Mucosa of descending colon (tissue), 3 donors: ENCODE measurements at regions not wholly inside any gene's neighbourhood (a gene's known extent, or its start where the extent isn't known, plus 50 kb on each side); places are given as distances from the start of the nearest gene placed in this dataset.

ENCODE experiments used
- ATAC-seq: fragments of 200-7000 bp; cut with Tn5 transposase; one replicate; pipeline ENCODE4 v1.9.1; 2020; ENCODE audit warnings: mild to moderate bottlenecking, moderate library complexity
- DNase-seq, 3 donors: peaks; one replicate each; pipeline ENCODE4 v3.0.0-alpha.2; 2020
- H3K36me3 ChIP-seq: fragments of 200-600 bp; one replicate; pipeline ENCODE4 v1.8.0; 2021; ENCODE audit warnings: low read depth, mild to moderate bottlenecking
- H3K4me1 ChIP-seq: fragments of 200-600 bp; one replicate; pipeline ENCODE4 v1.8.0; 2021; ENCODE audit warnings: low read depth, mild to moderate bottlenecking
- H3K4me3 ChIP-seq: fragments of 200-600 bp; one replicate; pipeline ENCODE4 v1.8.0; 2021; ENCODE audit warnings: mild to moderate bottlenecking
- H3K9me3 ChIP-seq: fragments of 200-600 bp; one replicate; pipeline ENCODE4 v1.8.0; 2021; ENCODE audit warnings: mild to moderate bottlenecking
- intact Hi-C, 2 donors: fragments of 100-400 bp; cut with DNase I in 1 of 2; cut with micrococcal nuclease in 1 of 2; formaldehyde crosslinking; loops; one replicate each; pipeline versions ENCODE4 v1.11.0 to v1.11.1; 2022; cut with DNase I, micrococcal nuclease
- TF ChIP-seq, protein P1 (sequence below): fragments of 200-600 bp; IDR thresholded peaks from one replicate; pipeline ENCODE4 v1.8.0; 2022; ENCODE audit warnings: antibody characterized with exemption, mild to moderate bottlenecking
- donor health status: DM: no; HTN: no; CAD: no; lungs with moderate emphysema.
- donor health status: DM: no; HTN: no; CAD: no.
- donor health status: DM: no; HTN: yes; CAD: no.

DNA sequence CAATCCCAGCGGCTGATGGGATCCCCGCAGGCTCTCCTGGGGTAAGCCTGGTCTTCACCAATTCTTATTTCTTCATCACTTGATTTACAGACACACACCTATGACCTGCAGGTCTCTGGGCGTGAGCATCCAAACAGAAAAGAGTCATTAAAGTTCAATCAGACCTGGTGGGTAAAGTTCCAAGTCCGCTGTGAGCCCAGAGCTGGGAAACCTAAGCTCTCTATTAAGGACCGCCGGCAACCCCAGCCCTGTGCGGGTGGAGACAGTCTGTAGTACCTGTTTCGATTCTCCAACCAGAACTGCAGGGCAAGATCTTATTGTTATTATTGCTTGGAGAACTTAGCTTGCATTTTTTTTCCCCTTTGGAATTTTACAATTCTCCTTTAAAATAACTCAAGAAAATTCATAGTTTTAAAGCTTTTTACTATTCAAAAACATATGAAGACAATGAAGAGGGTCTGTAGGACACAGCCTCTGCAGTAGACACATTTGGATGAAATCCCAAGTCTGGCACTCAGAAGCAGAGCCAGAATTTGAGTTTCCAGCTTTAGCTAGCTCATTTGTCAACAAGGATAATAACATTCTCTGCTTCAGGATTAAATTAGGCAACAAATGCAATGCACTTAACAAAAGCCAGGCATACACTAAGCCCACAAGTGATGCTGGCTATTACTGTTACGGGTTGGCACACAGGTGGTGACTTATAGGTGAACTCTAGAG is 376.4 kb downstream of the INSIG2 start:
- DNase-seq (no peak), ATAC-seq (peak; percentile 22)
- Histone ChIP-seq H3K4me1 (no peaks in the 10 kb centered on the region), H3K4me3 (no peak overlapping the region), H3K36me3 (no peaks in the 10 kb centered on the region), H3K9me3 (no peaks in the 10 kb centered on the region)
- TF ChIP-seq, protein P1, sequence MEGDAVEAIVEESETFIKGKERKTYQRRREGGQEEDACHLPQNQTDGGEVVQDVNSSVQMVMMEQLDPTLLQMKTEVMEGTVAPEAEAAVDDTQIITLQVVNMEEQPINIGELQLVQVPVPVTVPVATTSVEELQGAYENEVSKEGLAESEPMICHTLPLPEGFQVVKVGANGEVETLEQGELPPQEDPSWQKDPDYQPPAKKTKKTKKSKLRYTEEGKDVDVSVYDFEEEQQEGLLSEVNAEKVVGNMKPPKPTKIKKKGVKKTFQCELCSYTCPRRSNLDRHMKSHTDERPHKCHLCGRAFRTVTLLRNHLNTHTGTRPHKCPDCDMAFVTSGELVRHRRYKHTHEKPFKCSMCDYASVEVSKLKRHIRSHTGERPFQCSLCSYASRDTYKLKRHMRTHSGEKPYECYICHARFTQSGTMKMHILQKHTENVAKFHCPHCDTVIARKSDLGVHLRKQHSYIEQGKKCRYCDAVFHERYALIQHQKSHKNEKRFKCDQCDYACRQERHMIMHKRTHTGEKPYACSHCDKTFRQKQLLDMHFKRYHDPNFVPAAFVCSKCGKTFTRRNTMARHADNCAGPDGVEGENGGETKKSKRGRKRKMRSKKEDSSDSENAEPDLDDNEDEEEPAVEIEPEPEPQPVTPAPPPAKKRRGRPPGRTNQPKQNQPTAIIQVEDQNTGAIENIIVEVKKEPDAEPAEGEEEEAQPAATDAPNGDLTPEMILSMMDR = no peak
- intact Hi-C loops = no loop called here

DNA sequence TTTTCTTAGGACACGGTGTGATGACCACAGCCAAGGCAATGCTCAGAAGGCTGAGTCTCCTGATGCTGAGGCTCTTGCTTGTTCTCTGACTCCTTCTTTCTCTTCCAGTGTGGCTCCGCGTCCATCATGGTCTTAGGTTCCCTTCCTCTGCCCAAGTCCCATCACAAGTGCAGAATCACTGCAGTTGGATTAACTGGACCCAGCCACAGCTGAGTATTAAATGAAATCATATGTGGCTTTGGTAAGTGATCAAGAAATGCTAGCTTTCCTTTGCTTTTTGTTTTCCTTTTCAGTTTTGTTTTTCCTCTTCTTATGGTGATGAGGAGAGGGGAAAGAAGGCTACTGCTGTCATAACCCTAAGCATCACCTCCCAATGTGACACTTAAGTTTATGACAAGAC is 375.8 kb downstream of the INSIG2 start:
- DNase-seq = no peak
- intact Hi-C loops = no loop called here
- no peaks in the 10 kb centered on the region for H3K36me3 ChIP-seq
- H3K9me3 ChIP-seq = no peaks in the 10 kb centered on the region
- H3K4me1 ChIP-seq = no peaks in the 10 kb centered on the region
- H3K4me3 ChIP-seq = no peak overlapping the region
- TF ChIP-seq, protein P1 = no peak
- no peak for ATAC-seq

DNA sequence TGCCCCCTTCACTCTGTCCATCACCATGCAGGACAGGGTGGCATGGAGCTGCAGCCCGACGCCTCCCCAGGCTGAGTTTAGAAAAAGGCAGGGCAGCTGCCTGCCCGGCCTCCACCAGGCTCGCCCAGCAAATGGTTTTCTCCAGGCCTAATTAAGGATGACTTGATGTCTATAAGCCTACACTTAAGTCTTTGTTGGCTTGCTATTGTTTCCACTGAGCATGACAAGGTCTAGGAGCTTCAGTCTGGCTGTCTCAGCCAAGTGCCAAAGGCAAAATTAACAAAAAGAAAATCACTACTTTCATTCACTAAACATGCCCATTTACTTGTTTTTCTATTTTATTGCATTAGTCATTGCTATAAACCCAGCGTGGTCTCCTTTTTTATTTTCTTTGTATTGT is 372.2 kb downstream of the INSIG2 start:
- TF ChIP-seq, protein P1 = no peak
- H3K9me3 ChIP-seq = no peaks in the 10 kb centered on the region
- no peak overlapping the region for H3K4me3 ChIP-seq
- H3K36me3 ChIP-seq = no peaks in the 10 kb centered on the region
- ATAC-seq (no peak), DNase-seq (no peak)
- H3K4me1 ChIP-seq = no peaks in the 10 kb centered on the region
- intact Hi-C loops = no loop called here

DNA sequence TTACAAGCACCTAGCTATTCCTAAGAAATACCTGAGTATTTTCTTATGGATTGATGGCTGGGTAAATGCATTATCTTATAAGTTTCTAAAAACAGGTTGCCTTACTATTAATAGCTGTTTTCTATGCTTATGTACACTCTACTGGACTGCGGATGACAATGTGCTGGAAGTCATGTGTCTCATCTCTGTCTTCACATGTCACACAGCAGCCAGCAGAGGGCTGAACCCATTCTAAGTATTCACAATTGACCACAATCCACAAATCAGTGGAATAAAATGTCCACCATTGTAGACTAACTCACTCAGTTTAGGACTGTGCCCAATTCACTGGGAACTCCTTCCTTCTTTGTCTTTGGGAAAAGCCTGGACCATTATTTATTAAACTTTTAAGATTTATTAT is 371.2 kb downstream of the INSIG2 start:
- DNase-seq (no peak), ATAC-seq (no peak)
- H3K4me1 ChIP-seq = no peaks in the 10 kb centered on the region
- no peaks in the 10 kb centered on the region for H3K36me3 ChIP-seq
- TF ChIP-seq, protein P1 = no peak
- intact Hi-C loops = no loop called here
- H3K9me3 ChIP-seq = no peaks in the 10 kb centered on the region
- H3K4me3 ChIP-seq = no peak overlapping the region

DNA sequence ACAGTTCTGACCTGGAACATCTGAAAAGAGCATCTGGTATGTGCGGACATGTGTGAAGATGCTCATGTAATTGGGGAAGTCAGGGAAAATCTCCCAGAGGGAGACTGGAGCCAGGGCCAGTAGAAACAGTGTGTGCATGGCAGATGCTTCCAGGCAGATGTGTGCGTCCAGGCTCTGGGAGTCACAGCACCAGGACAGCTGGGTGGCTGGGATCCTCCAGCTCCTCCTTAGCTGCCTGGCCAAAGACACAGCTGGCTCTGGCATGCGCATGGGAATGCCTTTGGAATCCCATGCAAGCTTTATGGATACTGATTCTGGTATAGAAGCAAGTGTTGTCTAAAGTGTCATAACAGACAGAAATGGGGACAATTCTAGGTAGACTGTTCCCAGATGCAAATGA is 369.7 kb downstream of the INSIG2 start:
- DNase-seq (no peak), ATAC-seq (no peak)
- Histone ChIP-seq H3K4me3 (no peak overlapping the region), H3K4me1 (no peaks in the 10 kb centered on the region), H3K36me3 (no peaks in the 10 kb centered on the region), H3K9me3 (no peaks in the 10 kb centered on the region)
- intact Hi-C loops = no loop called here
- TF ChIP-seq, protein P1 = no peak

DNA sequence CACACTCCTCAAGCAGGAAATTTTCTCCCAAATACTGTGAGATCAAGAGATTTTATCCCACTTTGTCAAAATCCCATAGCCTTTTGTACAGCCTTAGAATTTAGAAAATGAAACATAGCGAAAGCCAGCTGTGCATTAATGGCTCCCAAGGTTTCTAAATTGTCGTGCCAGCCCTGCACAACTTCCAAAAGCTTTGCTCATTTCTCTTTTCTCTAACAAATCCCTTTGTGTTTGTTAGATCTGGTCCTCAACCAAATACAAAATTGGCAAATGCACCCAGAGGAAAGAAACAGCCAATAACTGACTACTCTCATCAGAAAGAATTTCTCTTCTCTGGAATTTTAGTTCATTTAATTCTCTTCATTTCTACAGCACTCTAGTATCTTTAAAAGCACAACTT is 361.1 kb downstream of the INSIG2 start:
- intact Hi-C loops = no loop called here
- no peaks in the 10 kb centered on the region for H3K36me3 ChIP-seq
- no peak overlapping the region for H3K4me3 ChIP-seq
- no peaks in the 10 kb centered on the region for H3K9me3 ChIP-seq
- ATAC-seq = no peak
- no peak for DNase-seq
- TF ChIP-seq, protein P1 = no peak
- H3K4me1 ChIP-seq = no peaks in the 10 kb centered on the region
